ENCODE measurements at regions not wholly inside any gene's neighbourhood (a gene's known extent, or its start where the extent isn't known, plus 50 kb on each side); places are given as distances from the start of the nearest gene placed in this dataset.

GRCh38 chr5:26805076-26805475 is 233.3 kb downstream of the CDH9 start:
- H3K27ac ChIP-seq = no peak overlapping the region
- WGBS, 2 donors (ENCODE audit: low coverage in 1 of 2) = 30 to 56% methylated on average over 1 of the region's 1 CpG
- in situ Hi-C loops (cut with MboI; ENCODE audit: low pct_ligation_motif_present in 1 of 4, low pct_unique_long_range_greater_than_20kb in 1 of 4, low sequenced_read_pairs in 3 of 4) = no loop called here
- H3K36me3 ChIP-seq = no peaks in the 10 kb centered on the region
- no peaks in the 10 kb centered on the region for H3K27me3 ChIP-seq
- no peak overlapping the region for H3K4me3 ChIP-seq
- peaks cover 0 to 9% of the 10 kb centered on the region in 2 donors for H3K9me3 ChIP-seq
- DNase-seq = no peak
- intact Hi-C loops (cut with DNase I; ENCODE audit: low total_unique reads) = no loop called here
- TF ChIP-seq CTCF (IDR thresholded peaks at IDR 0.05) = no peak
- no peak for TF ChIP-seq POLR2AphosphoS5 (IDR thresholded peaks at IDR 0.05)
- TF ChIP-seq POLR2A (IDR thresholded peaks at IDR 0.05) = no peak
- no peak for TF ChIP-seq EP300 (IDR thresholded peaks at IDR 0.05; ENCODE audit: low read depth)
- no peaks in the 10 kb centered on the region for H3K4me1 ChIP-seq

- no peak for DNase-seq
- intact Hi-C loops (cut with DNase I; ENCODE audit: low total_unique reads) = no loop called here
- peaks cover 0 to 9% of the 10 kb centered on the region in 2 donors for H3K9me3 ChIP-seq
- 64 to 75% methylated on average over 4 of the region's 4 CpGs for WGBS, 2 donors (ENCODE audit: low coverage in 1 of 2)
- H3K4me1 ChIP-seq = no peaks in the 10 kb centered on the region
- TF ChIP-seq EP300 (IDR thresholded peaks at IDR 0.05; ENCODE audit: low read depth) = no peak
- TF ChIP-seq CTCF (IDR thresholded peaks at IDR 0.05) = no peak
- no peak for TF ChIP-seq POLR2AphosphoS5 (IDR thresholded peaks at IDR 0.05)
- no peak for TF ChIP-seq POLR2A (IDR thresholded peaks at IDR 0.05)
- H3K36me3 ChIP-seq = no peaks in the 10 kb centered on the region
- no peaks in the 10 kb centered on the region for H3K27me3 ChIP-seq
- H3K4me3 ChIP-seq = no peak overlapping the region
- in situ Hi-C loops (cut with MboI; ENCODE audit: low pct_ligation_motif_present in 1 of 4, low pct_unique_long_range_greater_than_20kb in 1 of 4, low sequenced_read_pairs in 3 of 4) = no loop called here
- no peak overlapping the region for H3K27ac ChIP-seq
Observed at GRCh38 chr5:26802944-26803343, 235.4 kb downstream of the CDH9 start.

- 88 to 100% methylated on average over 1 of the region's 1 CpG for WGBS, 2 donors (ENCODE audit: low coverage in 1 of 2)
- no peak overlapping the region for H3K27ac ChIP-seq
- no peak for DNase-seq
Observed at GRCh38 chr5:26791433-26791832, 247.0 kb downstream of the CDH9 start.

GRCh38 chr5:26791021-26791420 is 247.4 kb downstream of the CDH9 start:
- WGBS, 2 donors (ENCODE audit: low coverage in 1 of 2) = 35 to 51% methylated on average over 3 of the region's 3 CpGs
- Histone ChIP-seq H3K4me3 (no peak overlapping the region), H3K27me3 (no peaks in the 10 kb centered on the region), H3K4me1 (no peaks in the 10 kb centered on the region), H3K9me3 (no peaks in the 10 kb centered on the region), H3K27ac (no peak overlapping the region), H3K36me3 (no peaks in the 10 kb centered on the region)
- intact Hi-C loops (cut with DNase I; ENCODE audit: low total_unique reads) (no loop called here), in situ Hi-C loops (cut with MboI; ENCODE audit: low pct_ligation_motif_present in 1 of 4, low pct_unique_long_range_greater_than_20kb in 1 of 4, low sequenced_read_pairs in 3 of 4) (no loop called here)
- DNase-seq = no peak
- TF ChIP-seq EP300 (IDR thresholded peaks at IDR 0.05; ENCODE audit: low read depth) (no peak), CTCF (IDR thresholded peaks at IDR 0.05) (no peak), POLR2A (IDR thresholded peaks at IDR 0.05) (no peak), POLR2AphosphoS5 (IDR thresholded peaks at IDR 0.05) (no peak)

More at GRCh38 chr5:26791433-26791832, 247.0 kb downstream of the CDH9 start:
- H3K4me1 ChIP-seq = no peaks in the 10 kb centered on the region
- H3K4me3 ChIP-seq = no peak overlapping the region
- intact Hi-C loops (cut with DNase I; ENCODE audit: low total_unique reads) = no loop called here
- no peaks in the 10 kb centered on the region for H3K9me3 ChIP-seq
- TF ChIP-seq POLR2AphosphoS5 (IDR thresholded peaks at IDR 0.05) (no peak), CTCF (IDR thresholded peaks at IDR 0.05) (no peak), EP300 (IDR thresholded peaks at IDR 0.05; ENCODE audit: low read depth) (no peak), POLR2A (IDR thresholded peaks at IDR 0.05) (no peak)
- H3K27me3 ChIP-seq = no peaks in the 10 kb centered on the region
- in situ Hi-C loops (cut with MboI; ENCODE audit: low pct_ligation_motif_present in 1 of 4, low pct_unique_long_range_greater_than_20kb in 1 of 4, low sequenced_read_pairs in 3 of 4) = no loop called here
- H3K36me3 ChIP-seq = no peaks in the 10 kb centered on the region
